ENCODE measurements at regions not wholly inside any gene's neighbourhood (a gene's known extent, or its start where the extent isn't known, plus 50 kb on each side); places are given as distances from the start of the nearest gene placed in this dataset.

DNA sequence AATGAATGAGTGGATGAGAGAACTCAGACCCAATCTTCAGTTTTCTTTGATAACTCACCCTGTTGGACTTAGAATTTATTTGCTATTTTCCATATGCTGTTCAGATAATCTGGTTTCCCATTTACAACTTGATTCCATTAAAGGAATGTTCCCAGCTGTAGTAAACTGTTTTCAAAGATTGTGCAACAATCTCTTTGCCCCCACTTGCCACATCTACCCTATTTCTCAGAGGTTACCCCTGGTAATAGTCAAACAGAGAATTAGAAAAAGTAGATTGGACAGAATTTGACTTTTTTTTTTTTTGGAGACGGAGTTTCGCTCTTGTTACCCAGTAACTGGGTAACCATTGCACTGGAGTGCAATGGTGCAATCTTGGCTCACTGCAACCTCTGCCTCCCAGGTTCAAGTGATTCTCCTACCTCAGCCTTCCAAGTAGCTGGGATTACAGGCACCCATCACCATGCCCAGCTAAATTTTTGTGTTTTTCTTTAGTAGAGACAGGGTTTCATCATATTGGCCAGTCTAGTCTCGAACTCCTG lies 93.4 kb upstream of the SIX2 start:
- TF ChIP-seq CTCF (conservative IDR thresholded peaks at IDR 0.05; ENCODE audit: low read depth, low read length) (no peak), EZH2 (IDR thresholded peaks at IDR 0.05; ENCODE audit: borderline replicate concordance, low read depth, low read length, poor library complexity, severe bottlenecking) (no peak)

Data from A673 (cell line).